Activated B cell treated with CpG ODN at 0.5 μM for 24 hours (primary cell): ENCODE measurements at regions not wholly inside any gene's neighbourhood (a gene's known extent, or its start where the extent isn't known, plus 50 kb on each side); places are given as distances from the start of the nearest gene placed in this dataset.

ENCODE experiments used
- ATAC-seq: fragments of 200-7000 bp; cut with Tn5 transposase; one replicate; pipeline ENCODE4 v1.10.0; 2021; ENCODE audit warnings: low read depth, mild to moderate bottlenecking, moderate library complexity
- CTCF ChIA-PET: fragments of 350-600 bp; sonication (Branson Sonifier 250); formaldehyde crosslinking; loops from one replicate; lab custom pipeline; 2021; ENCODE audit warnings: antibody characterized with exemption; lab: Charles Lee
- POLR2A ChIA-PET: fragments of 350-600 bp; sonication (Branson Sonifier 250); formaldehyde crosslinking; loops from one replicate; lab custom pipeline; 2021; ENCODE audit warnings: antibody characterized with exemption; lab: Charles Lee
- DNase-seq: peaks from one replicate; pipeline ENCODE4 v3.0.0; 2022
- H3K27ac Mint-ChIP-seq: one replicate; pipeline ENCODE4 v1.8.0; 2020; ENCODE audit warnings: mixed read lengths
- H3K27me3 Mint-ChIP-seq: one replicate; pipeline ENCODE4 v1.8.0; 2021; ENCODE audit warnings: mixed read lengths
- H3K36me3 Mint-ChIP-seq: one replicate; pipeline ENCODE4 v1.8.0; 2021; ENCODE audit warnings: low read depth, mixed read lengths
- H3K4me1 Mint-ChIP-seq: one replicate; pipeline ENCODE4 v1.8.0; 2021; ENCODE audit warnings: mixed read lengths
- H3K4me3 Mint-ChIP-seq: one replicate; pipeline ENCODE4 v1.8.0; 2020; ENCODE audit warnings: mild to moderate bottlenecking, mixed read lengths
- H3K9me3 Mint-ChIP-seq: one replicate; pipeline ENCODE4 v1.8.0; 2020; ENCODE audit warnings: mixed read lengths
- intact Hi-C: fragments of 100-400 bp; cut with micrococcal nuclease; formaldehyde crosslinking; loops from one replicate; pipeline ENCODE4 v1.15.1; 2024
- TF ChIP-seq, protein P1 (sequence below): fragments of 200-600 bp; IDR thresholded peaks from one replicate; pipeline ENCODE4 v1.8.0; 2022; ENCODE audit warnings: antibody characterized with exemption, mild to moderate bottlenecking

DNA sequence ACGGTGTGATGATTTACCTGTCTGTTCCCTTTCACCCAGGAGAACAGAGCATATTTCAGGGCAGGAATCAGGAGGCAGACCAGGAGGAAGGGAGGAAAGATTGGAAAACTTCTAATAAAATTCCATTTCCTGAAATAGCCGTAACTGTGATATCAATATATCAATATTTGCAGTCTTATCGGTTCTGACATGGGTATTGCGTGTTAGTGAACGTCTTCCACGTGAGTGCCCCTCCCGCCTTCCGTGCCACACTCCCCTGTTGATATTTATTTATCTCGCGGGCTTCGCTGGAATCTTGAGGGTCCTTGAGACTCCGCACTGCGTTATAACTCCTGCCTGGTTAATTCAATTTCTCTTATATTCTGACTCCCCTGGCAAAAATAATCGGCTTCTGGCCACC is 1160.4 kb downstream of the BRD1 start:
- no peak for ATAC-seq
- no peaks in the 10 kb centered on the region for H3K4me1 Mint-ChIP-seq
- no peaks in the 10 kb centered on the region for H3K27me3 Mint-ChIP-seq
- ChIA-PET CTCF (no interaction called here), POLR2A (no interaction called here)
- peaks cover 21% of the 10 kb centered on the region for H3K9me3 Mint-ChIP-seq
- H3K27ac Mint-ChIP-seq = no peak overlapping the region
- intact Hi-C loops = no loop called here
- TF ChIP-seq, protein P1, sequence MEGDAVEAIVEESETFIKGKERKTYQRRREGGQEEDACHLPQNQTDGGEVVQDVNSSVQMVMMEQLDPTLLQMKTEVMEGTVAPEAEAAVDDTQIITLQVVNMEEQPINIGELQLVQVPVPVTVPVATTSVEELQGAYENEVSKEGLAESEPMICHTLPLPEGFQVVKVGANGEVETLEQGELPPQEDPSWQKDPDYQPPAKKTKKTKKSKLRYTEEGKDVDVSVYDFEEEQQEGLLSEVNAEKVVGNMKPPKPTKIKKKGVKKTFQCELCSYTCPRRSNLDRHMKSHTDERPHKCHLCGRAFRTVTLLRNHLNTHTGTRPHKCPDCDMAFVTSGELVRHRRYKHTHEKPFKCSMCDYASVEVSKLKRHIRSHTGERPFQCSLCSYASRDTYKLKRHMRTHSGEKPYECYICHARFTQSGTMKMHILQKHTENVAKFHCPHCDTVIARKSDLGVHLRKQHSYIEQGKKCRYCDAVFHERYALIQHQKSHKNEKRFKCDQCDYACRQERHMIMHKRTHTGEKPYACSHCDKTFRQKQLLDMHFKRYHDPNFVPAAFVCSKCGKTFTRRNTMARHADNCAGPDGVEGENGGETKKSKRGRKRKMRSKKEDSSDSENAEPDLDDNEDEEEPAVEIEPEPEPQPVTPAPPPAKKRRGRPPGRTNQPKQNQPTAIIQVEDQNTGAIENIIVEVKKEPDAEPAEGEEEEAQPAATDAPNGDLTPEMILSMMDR = no peak
- no peak overlapping the region for H3K4me3 Mint-ChIP-seq
- DNase-seq = no peak
- no peaks in the 10 kb centered on the region for H3K36me3 Mint-ChIP-seq

DNA sequence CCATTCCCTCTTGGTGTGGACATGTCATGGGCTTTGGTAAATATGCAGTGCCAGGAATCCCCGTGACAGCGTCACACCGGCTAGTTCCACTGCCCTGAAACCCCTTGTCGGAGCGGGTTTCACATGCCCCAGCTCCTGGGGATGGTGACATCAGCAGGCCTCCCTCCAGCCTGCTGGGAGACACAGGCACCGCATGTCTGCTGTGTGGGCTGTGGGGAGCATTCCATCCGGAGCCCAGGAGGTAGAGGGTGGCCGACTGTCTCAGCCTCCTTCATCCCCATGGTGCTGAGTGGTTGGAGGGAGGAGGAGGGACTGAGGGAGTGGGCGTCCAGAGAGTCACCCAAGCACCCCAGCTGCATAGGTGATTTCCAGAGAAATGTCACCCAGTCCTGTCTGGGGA is 1161.1 kb downstream of the BRD1 start:
- Mint-ChIP-seq H3K9me3 (peaks cover 14% of the 10 kb centered on the region), H3K36me3 (no peaks in the 10 kb centered on the region), H3K27me3 (no peaks in the 10 kb centered on the region), H3K4me1 (no peaks in the 10 kb centered on the region), H3K4me3 (no peak overlapping the region), H3K27ac (no peak overlapping the region)
- POLR2A ChIA-PET = no interaction called here
- ATAC-seq = no peak
- intact Hi-C loops = no loop called here
- CTCF ChIA-PET = no interaction called here
- TF ChIP-seq, protein P1 = no peak
- DNase-seq = no peak

DNA sequence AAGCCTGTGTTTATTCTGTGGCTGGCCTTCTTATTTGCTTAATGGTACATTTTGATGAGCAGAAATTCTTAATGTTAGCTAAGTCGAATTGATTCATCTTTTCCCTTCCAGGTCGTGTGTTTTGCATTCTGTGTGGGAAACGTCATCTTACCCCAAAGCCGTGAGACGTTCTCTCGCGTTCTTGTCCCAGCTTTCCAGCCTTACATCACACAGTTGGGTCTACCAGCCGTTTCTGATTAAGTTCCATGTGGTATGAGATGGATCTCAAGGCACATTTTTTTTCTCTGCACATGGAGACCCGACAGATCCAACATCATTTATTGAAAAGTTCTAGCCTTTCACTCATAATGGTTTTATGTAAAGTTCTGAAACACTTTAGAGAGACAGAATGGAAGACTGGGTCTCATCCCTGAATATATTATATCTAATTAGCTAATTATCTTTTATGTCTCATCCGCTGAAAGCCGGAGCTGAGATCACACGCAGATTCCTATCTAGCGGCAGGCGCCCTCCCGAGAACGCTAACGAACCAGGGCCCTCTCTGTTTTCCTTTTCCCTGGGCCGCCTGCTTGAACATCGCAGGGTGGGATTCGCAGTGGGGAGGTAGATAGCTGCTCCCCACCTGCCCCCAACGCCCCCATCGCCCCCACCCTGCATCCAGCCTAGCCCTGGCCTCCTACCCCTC is 1162.2 kb downstream of the BRD1 start:
- Mint-ChIP-seq H3K36me3 (no peaks in the 10 kb centered on the region), H3K27ac (no peak overlapping the region)

DNA sequence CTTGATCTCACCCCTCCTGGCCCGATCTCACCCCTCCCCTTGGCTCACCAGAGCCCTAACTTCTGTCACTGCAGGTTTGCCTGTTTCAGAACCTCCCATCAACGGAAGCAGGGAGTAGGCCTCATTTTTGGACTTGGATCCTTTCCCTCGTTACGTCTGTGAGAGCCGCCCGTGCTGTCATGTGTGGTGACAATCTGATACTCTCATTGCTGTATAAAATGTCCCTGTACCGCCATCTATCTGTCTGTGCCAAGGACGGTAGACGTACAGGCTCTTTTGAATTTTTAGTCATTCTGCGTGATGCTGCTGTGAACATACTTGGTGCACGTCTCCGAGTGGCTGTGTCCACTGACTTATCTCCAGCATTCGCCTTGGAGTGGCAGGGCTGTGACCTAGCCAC is 1163.1 kb downstream of the BRD1 start:
- TF ChIP-seq, protein P1 = no peak
- H3K4me3 Mint-ChIP-seq = no peak overlapping the region
- H3K27me3 Mint-ChIP-seq = no peaks in the 10 kb centered on the region
- H3K4me1 Mint-ChIP-seq = no peaks in the 10 kb centered on the region
- no peak for DNase-seq
- H3K27ac Mint-ChIP-seq = no peak overlapping the region
- peaks cover 13% of the 10 kb centered on the region for H3K9me3 Mint-ChIP-seq
- ATAC-seq = no peak
- H3K36me3 Mint-ChIP-seq = no peaks in the 10 kb centered on the region
- ChIA-PET POLR2A (no interaction called here), CTCF (no interaction called here)
- intact Hi-C loops = no loop called here

More for the DNA sequence above, 1162.2 kb downstream of the BRD1 start:
- Mint-ChIP-seq H3K9me3 (peaks cover 13% of the 10 kb centered on the region), H3K27me3 (no peaks in the 10 kb centered on the region), H3K4me1 (no peaks in the 10 kb centered on the region), H3K4me3 (no peak overlapping the region)
- ChIA-PET CTCF (no interaction called here), POLR2A (no interaction called here)
- ATAC-seq (no peak), DNase-seq (no peak)
- intact Hi-C loops = no loop called here
- TF ChIP-seq, protein P1 = no peak

DNA sequence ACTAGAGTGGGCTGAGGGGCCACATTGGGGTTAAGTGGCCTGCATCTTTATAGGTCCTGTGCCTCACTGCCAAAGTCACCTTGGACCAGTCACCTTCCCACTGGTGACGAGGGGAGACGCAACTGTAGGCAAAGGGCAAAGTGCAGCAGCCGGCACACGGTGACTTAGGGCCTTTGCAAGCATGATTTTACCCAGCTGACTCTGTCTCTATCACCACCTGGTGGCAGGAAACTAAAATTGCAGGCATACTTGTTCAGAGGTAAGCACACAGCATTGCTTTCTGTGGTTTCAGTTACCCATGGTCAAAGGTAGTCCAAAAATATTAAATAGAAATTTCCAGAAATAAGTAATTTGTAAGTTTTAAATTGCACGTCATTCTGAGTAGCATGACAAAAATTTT is 1164.4 kb downstream of the BRD1 start:
- no peak overlapping the region for H3K27ac Mint-ChIP-seq
- ChIA-PET POLR2A (no interaction called here), CTCF (no interaction called here)
- no peak for ATAC-seq
- DNase-seq = no peak
- TF ChIP-seq, protein P1 = no peak
- no peaks in the 10 kb centered on the region for H3K36me3 Mint-ChIP-seq
- peaks cover 13% of the 10 kb centered on the region for H3K9me3 Mint-ChIP-seq
- intact Hi-C loops = no loop called here
- no peaks in the 10 kb centered on the region for H3K4me1 Mint-ChIP-seq
- no peak overlapping the region for H3K4me3 Mint-ChIP-seq
- no peaks in the 10 kb centered on the region for H3K27me3 Mint-ChIP-seq
